H1 (cell line): ENCODE measurements at regions not wholly inside any gene's neighbourhood (a gene's known extent, or its start where the extent isn't known, plus 50 kb on each side); places are given as distances from the start of the nearest gene placed in this dataset.

ENCODE experiments used
- CTCF ChIA-PET: fragments of 300-600 bp; sonication (Branson Sonifier 250); formaldehyde crosslinking; loops from one replicate; lab custom pipeline; 2021; ENCODE audit not compliant: partially characterized antibody; lab: Charles Lee
- POLR2A ChIA-PET: fragments of 300-600 bp; sonication (Branson Sonifier 250); formaldehyde crosslinking; loops from one replicate; lab custom pipeline; 2021; ENCODE audit warnings: inconsistent platforms; ENCODE audit not compliant: partially characterized antibody; lab: Charles Lee
- DNase-seq, 2 experiments: peaks; one replicate each; pipeline versions ENCODE4 v3.0.0 to v3.0.0-alpha.2; 2010 to 2022; ENCODE audit warnings: low spot score in 2 of 2, low read depth in 1 of 2, mixed read lengths in 1 of 2
- FAIRE-seq: peaks from 2 replicates; lab custom pipeline; 2011; peaks lifted over from hg19 to GRCh38; lab: Jason Lieb, UNC
- H2AFZ ChIP-seq: 2 replicates; pipeline ENCODE4 v1.8.1; 2012; ENCODE audit warnings: low read length, inconsistent platforms
- H2AK5ac ChIP-seq: 2 replicates; pipeline ENCODE4 v1.6.1; 2013; ENCODE audit warnings: low read depth, low read length
- H2BK120ac ChIP-seq: replicated peaks from 2 replicates; pipeline ENCODE3; 2013; ENCODE audit warnings: low read depth, low read length, inconsistent platforms
- H2BK12ac ChIP-seq: 2 replicates; pipeline ENCODE4 v1.6.1; 2013; ENCODE audit warnings: low read depth, low read length
- H2BK15ac ChIP-seq: 2 replicates; pipeline ENCODE4 v1.6.1; 2013; ENCODE audit warnings: low read length
- H2BK20ac ChIP-seq: 2 replicates; pipeline ENCODE4 v1.6.1; 2013; ENCODE audit warnings: low read length
- H2BK5ac ChIP-seq: 2 replicates; pipeline ENCODE4 v1.6.1; 2013; ENCODE audit warnings: low read depth, low read length
- H3K14ac ChIP-seq: 2 replicates; pipeline ENCODE4 v1.6.1; 2013; ENCODE audit warnings: inconsistent platforms; ENCODE audit not compliant: insufficient read length
- H3K18ac ChIP-seq: 2 replicates; pipeline ENCODE4 v1.6.1; 2013; ENCODE audit warnings: low read length; ENCODE audit errors: extremely low read depth
- H3K23ac ChIP-seq: 2 replicates; pipeline ENCODE4 v1.6.1; 2013; ENCODE audit warnings: inconsistent platforms; ENCODE audit not compliant: insufficient read length
- H3K23me2 ChIP-seq: 2 replicates; pipeline ENCODE4 v1.6.1; 2013; ENCODE audit warnings: low read depth, low read length
- H3K27ac ChIP-seq: 2 replicates; pipeline ENCODE4 v1.6.1; 2011; ENCODE audit warnings: low read depth, low read length, inconsistent platforms
- H3K27me3 ChIP-seq, 4 experiments: replicated peaks in 1 of 4; 1 replicate in 1 of 4; 2 replicates in 3 of 4; pipeline versions ENCODE4 v1.6.1 to v1.8.1; 2011 to 2013; ENCODE audit warnings: low read length in 3 of 4, mild to moderate bottlenecking in 3 of 4, inconsistent platforms in 2 of 4, mixed read lengths in 2 of 4, moderate library complexity in 1 of 4; ENCODE audit not compliant: control insufficient read depth in 3 of 4, insufficient read depth in 3 of 4; ENCODE audit errors: extremely low read depth in 1 of 4
- H3K36me3 ChIP-seq, 4 experiments: 2 replicates each; pipeline versions ENCODE4 v1.6.1 to v1.8.1; 2011 to 2013; ENCODE audit warnings: mild to moderate bottlenecking in 4 of 4, low read length in 3 of 4, moderate library complexity in 2 of 4, control low read depth in 1 of 4, inconsistent platforms in 1 of 4; ENCODE audit not compliant: insufficient read depth in 4 of 4, control insufficient read depth in 2 of 4
- H3K4ac ChIP-seq: replicated peaks from 2 replicates; pipeline ENCODE3; 2013; ENCODE audit warnings: low read length, low read depth, mixed read lengths, inconsistent platforms; ENCODE audit not compliant: insufficient read length
- H3K4me1 ChIP-seq, 4 experiments: replicated peaks in 1 of 4; 1 replicate in 1 of 4; 2 replicates in 3 of 4; pipeline versions ENCODE4 v1.6.1 to v1.8.1; 2011 to 2013; ENCODE audit warnings: low read length in 3 of 4, inconsistent platforms in 2 of 4, mixed read lengths in 1 of 4; ENCODE audit not compliant: insufficient read depth in 4 of 4, control insufficient read depth in 3 of 4
- H3K4me2 ChIP-seq, 2 experiments: 2 replicates each; pipeline versions ENCODE4 v1.6.1 to v1.8.1; 2011 to 2013; ENCODE audit warnings: low read depth in 2 of 2, low read length in 2 of 2, control low read depth in 1 of 2, inconsistent platforms in 1 of 2, mild to moderate bottlenecking in 1 of 2; ENCODE audit not compliant: insufficient read depth in 1 of 2
- H3K4me3 ChIP-seq, 4 experiments: fragments of 200-600, 300-600 bp in 1 of 4; sonication (generic), shearing (Covaris generic), sonication (Bioruptor Twin) in 1 of 4; 2 replicates each; pipeline versions ENCODE4 v1.5.1 to v1.8.1; 2011 to 2016; ENCODE audit warnings: low read length in 4 of 4, low read depth in 3 of 4, control low read depth in 2 of 4, inconsistent platforms in 2 of 4, mild to moderate bottlenecking in 2 of 4, mixed read lengths in 1 of 4, moderate library complexity in 1 of 4; ENCODE audit not compliant: insufficient read depth in 2 of 4; ENCODE audit errors: extremely low read depth in 1 of 4
- H3K56ac ChIP-seq: replicated peaks from 2 replicates; pipeline ENCODE3; 2013; ENCODE audit warnings: low read depth, mild to moderate bottlenecking, mixed read lengths, low read length, inconsistent platforms; ENCODE audit not compliant: insufficient read length
- H3K79me1 ChIP-seq: 2 replicates; pipeline ENCODE4 v1.6.1; 2013; ENCODE audit warnings: low read depth, low read length, control low read depth
- H3K79me2 ChIP-seq, 2 experiments: 2 replicates each; pipeline versions ENCODE4 v1.6.1 to v1.8.1; 2012 to 2013; ENCODE audit warnings: low read length in 2 of 2, mild to moderate bottlenecking in 2 of 2, inconsistent platforms in 1 of 2; ENCODE audit not compliant: insufficient read depth in 2 of 2, control insufficient read depth in 1 of 2
- H3K9ac ChIP-seq, 4 experiments: replicated peaks in 1 of 4; 1 replicate in 1 of 4; 2 replicates in 3 of 4; pipeline versions ENCODE4 v1.6.1 to v1.8.1; 2011 to 2013; ENCODE audit warnings: low read depth in 3 of 4, low read length in 3 of 4, control low read depth in 2 of 4, mild to moderate bottlenecking in 2 of 4, moderate library complexity in 2 of 4, inconsistent platforms in 1 of 4; ENCODE audit errors: extremely low read depth in 1 of 4
- H3K9me3 ChIP-seq, 2 experiments: 2 replicates each; pipeline versions ENCODE4 v1.6.1 to v1.8.1; 2012 to 2013; ENCODE audit warnings: mild to moderate bottlenecking in 2 of 2, moderate library complexity in 2 of 2, control low read depth in 1 of 2, inconsistent platforms in 1 of 2, low read depth in 1 of 2, low read length in 1 of 2, mixed read lengths in 1 of 2; ENCODE audit not compliant: insufficient read depth in 2 of 2
- H4K20me1 ChIP-seq, 2 experiments: replicated peaks in 1 of 2; 2 replicates each; pipeline versions ENCODE3 to v1.8.1; 2011 to 2013; ENCODE audit warnings: inconsistent platforms in 2 of 2, low read length in 2 of 2, mild to moderate bottlenecking in 1 of 2; ENCODE audit not compliant: insufficient read depth in 2 of 2, control insufficient read depth in 1 of 2
- H4K5ac ChIP-seq: 2 replicates; pipeline ENCODE4 v1.6.1; 2013; ENCODE audit warnings: low read length, low read depth, mixed read lengths, inconsistent platforms; ENCODE audit not compliant: insufficient read length
- H4K8ac ChIP-seq: 2 replicates; pipeline ENCODE4 v1.8.0; 2013; ENCODE audit warnings: mild to moderate bottlenecking, moderate library complexity, low read length, inconsistent platforms; ENCODE audit not compliant: insufficient read depth; ENCODE audit errors: extremely low read depth
- H4K91ac ChIP-seq: replicated peaks from 2 replicates; pipeline ENCODE3; 2013; ENCODE audit warnings: low read length, mixed read lengths, inconsistent platforms; ENCODE audit not compliant: insufficient read length
- ATF2 ChIP-seq: IDR thresholded peaks from 2 replicates; pipeline ENCODE4 v1.6.1; 2012; ENCODE audit warnings: low read length, inconsistent platforms
- CREB1 ChIP-seq: IDR thresholded peaks from 2 replicates; pipeline ENCODE4 v1.6.1; 2012; ENCODE audit warnings: inconsistent platforms
- CTBP2 ChIP-seq: IDR thresholded peaks from 2 replicates; pipeline ENCODE4 v1.7.0; 2011; ENCODE audit warnings: borderline replicate concordance, mild to moderate bottlenecking, moderate library complexity, mixed read lengths, low read length; ENCODE audit not compliant: insufficient read depth, insufficient read length
- HDAC6 ChIP-seq: IDR thresholded peaks from one replicate; pipeline ENCODE4 v1.7.1; 2012; ENCODE audit warnings: low read depth, mild to moderate bottlenecking, inconsistent platforms, low read length, moderate library complexity
- NANOG ChIP-seq: IDR thresholded peaks from 2 replicates; pipeline ENCODE4 v1.6.1; 2011; ENCODE audit warnings: low read length, low read depth, mild to moderate bottlenecking, inconsistent platforms; ENCODE audit not compliant: insufficient read depth, poor library complexity, severe bottlenecking
- SIRT6 ChIP-seq: IDR thresholded peaks from one replicate; pipeline ENCODE4 v1.7.1; 2012; ENCODE audit warnings: low read length, inconsistent platforms
- SIX5 ChIP-seq: IDR thresholded peaks from 2 replicates; pipeline ENCODE4 v1.6.1; 2011; ENCODE audit warnings: mild to moderate bottlenecking, low read depth, low read length
- SP4 ChIP-seq: IDR thresholded peaks from 2 replicates; pipeline ENCODE4 v1.6.1; 2012; ENCODE audit warnings: low read length, inconsistent platforms
- SUZ12 ChIP-seq: fragments of 200-600 bp; sonication (generic); IDR thresholded peaks from 2 replicates; pipeline ENCODE4 v1.6.1; 2012; ENCODE audit warnings: mild to moderate bottlenecking, inconsistent platforms, low read length, moderate library complexity, mixed read lengths
- TBP ChIP-seq: IDR thresholded peaks from 2 replicates; pipeline ENCODE4 v1.6.1; 2011; ENCODE audit warnings: low read depth, low read length, improper control_type of control experiment
- WGBS, 2 experiments: shearing (Covaris generic) in 1 of 2; methylation state at CpG; one replicate each; pipeline versions ENCODE4 v1.1.6 to v1.1.7; 2013 to 2015; ENCODE audit warnings: low lambda C conversion rate in 2 of 2, mixed read lengths in 2 of 2, inconsistent platforms in 1 of 2, low coverage in 1 of 2, missing lambda C conversion rate in 1 of 2; ENCODE audit not compliant: insufficient replicate concordance in 2 of 2, insufficient coverage in 1 of 2, insufficient read length in 1 of 2; ENCODE audit errors: extremely low coverage in 1 of 2, missing lambda C conversion rate in 1 of 2; 5-methylcytosine and 5-hydroxymethylcytosine counted together

DNA sequence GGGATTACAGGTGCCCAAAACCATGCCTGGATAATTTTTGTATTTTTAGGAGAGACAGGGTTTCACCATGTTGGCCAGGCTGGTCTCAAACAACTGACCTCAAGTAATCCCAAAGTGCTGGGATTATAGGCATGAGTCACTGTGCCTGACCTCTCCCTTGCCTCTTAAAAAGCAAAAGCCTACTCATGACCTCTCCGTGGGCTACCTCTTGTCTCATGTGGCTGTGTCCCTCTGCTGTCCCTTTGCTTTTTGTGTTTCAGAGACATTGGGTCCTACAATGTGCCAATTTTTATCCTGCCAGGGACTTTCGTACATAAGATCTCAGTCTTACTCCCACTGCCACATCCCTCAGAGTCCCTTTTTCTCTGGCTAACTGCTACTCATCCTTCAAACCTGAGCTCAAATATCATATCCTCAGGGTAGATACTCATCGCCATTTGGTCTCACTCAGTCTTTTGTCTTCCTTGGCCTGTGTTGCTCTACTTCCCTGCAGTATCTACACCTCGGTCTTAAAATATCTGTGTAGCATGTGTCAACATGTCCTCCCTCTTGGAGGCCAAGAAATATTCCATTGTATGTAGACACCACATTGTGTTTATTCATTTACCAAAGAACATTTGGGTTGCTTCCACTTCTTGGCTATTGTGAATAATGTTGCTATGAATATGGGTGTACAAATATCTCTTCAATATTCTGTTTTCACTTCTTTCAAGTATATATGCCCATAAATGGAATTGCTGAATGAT lies 465.0 kb upstream of the KLF6 start:
- no peaks in the 10 kb centered on the region for H3K9me3 ChIP-seq
- no peak overlapping the region for H2BK20ac ChIP-seq
- no peak for TF ChIP-seq SP4
- TF ChIP-seq ATF2, result no peak
- no peak for TF ChIP-seq SIRT6
- TF ChIP-seq HDAC6, result no peak
- TF ChIP-seq NANOG, result no peak
- TF ChIP-seq CTBP2, result no peak
- no peak for TF ChIP-seq SIX5
- TF ChIP-seq SUZ12, result no peak
- TF ChIP-seq CREB1, result no peak
- TF ChIP-seq TBP, result no peak
- H3K27ac ChIP-seq, result no peak overlapping the region
- no peak overlapping the region for H3K23ac ChIP-seq
- H3K9ac ChIP-seq, result no peak overlapping the region
- DNase-seq (no peak), FAIRE-seq (no peak)
- no peaks in the 10 kb centered on the region for H3K27me3 ChIP-seq
- H3K14ac ChIP-seq, result no peak overlapping the region
- no peak overlapping the region for H2BK5ac ChIP-seq
- no peak overlapping the region for H4K8ac ChIP-seq
- no peak overlapping the region for H2BK15ac ChIP-seq
- H4K5ac ChIP-seq, result no peak overlapping the region
- H2BK12ac ChIP-seq, result no peak overlapping the region
- 91% methylated on average over 4 of the region's 4 CpGs; no CpG with 5 or more reads in 1 of the 2 experiments for WGBS, 2 experiments
- no peak overlapping the region for H2AK5ac ChIP-seq
- no peak overlapping the region for H3K4ac ChIP-seq
- no peaks in the 10 kb centered on the region for H3K36me3 ChIP-seq
- H4K91ac ChIP-seq, result no peak overlapping the region
- H3K56ac ChIP-seq, result no peak overlapping the region
- H3K4me2 ChIP-seq, result no peak overlapping the region
- H3K79me1 ChIP-seq, result no peaks in the 10 kb centered on the region
- ChIA-PET CTCF (no interaction called here), POLR2A (no interaction called here)
- no peak overlapping the region for H3K4me3 ChIP-seq
- no peak overlapping the region for H3K18ac ChIP-seq
- H3K23me2 ChIP-seq, result no peaks in the 10 kb centered on the region; the same call in 1 of the 2 replicates
- H3K79me2 ChIP-seq, result no peaks in the 10 kb centered on the region
- H4K20me1 ChIP-seq, result no peaks in the 10 kb centered on the region
- H2AFZ ChIP-seq, result no peak overlapping the region; the same call in 1 of the 2 replicates
- no peaks in the 10 kb centered on the region for H3K4me1 ChIP-seq
- no peak overlapping the region for H2BK120ac ChIP-seq
